GM04504 (cell line): ENCODE measurements at regions not wholly inside any gene's neighbourhood (a gene's known extent, or its start where the extent isn't known, plus 50 kb on each side); places are given as distances from the start of the nearest gene placed in this dataset.
"Not testable (repeated sequence)": the region's sequence is repeated elsewhere in the genome, so short reads cannot be mapped to it uniquely, and the experiment has no call there.

Experiments
- DNase-seq: peaks from one replicate; pipeline ENCODE4 v3.0.0-alpha.2; 2012; ENCODE audit warnings: low read depth

GRCh38 chr9:126057121-126057825 is 269.4 kb upstream of the MVB12B start:
- DNase-seq, result no peak

DNA sequence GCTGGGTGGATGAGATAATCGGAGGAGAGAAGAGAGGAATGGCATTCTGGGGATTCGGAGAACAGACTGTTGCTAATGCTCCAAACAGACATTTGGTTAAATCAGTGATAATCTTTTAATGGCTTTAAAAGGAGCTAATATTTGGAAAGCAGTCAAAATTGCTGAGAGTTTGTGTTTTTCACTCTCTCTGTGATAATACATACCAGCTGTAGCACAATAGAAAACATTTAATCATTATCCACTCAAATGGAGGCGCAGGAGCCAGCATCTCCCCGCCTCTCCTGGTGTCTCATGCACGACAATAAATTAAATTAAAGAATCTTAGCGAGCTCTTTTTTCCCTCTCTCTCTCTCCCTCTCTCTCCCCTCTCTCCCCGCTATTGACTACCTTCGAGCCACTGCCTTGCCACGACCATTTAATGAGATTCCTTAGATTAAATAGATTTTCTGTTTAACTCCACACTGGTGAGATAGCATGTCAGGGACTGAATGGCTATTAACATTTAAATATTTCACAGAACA is 268.6 kb upstream of the MVB12B start:
- no peak for DNase-seq

DNA sequence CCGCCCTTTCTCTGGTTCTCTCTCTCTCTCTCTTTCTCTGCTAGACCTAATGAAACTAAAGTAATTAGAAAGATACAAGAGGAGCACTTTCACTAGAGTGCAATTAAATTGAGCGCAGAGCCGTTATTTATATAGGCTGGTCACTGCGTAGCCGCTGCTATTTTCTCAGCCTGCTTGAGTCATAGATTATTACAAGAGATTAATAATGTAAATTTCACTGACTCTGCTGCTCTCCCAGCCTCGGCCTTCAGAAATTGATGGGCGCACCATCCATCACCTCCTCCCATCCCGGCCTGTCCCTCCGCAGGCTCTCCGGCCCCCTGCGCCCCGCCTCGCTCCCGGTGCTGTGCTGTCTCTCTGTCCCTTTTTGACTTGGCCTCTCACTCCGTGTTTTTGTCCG is 268.0 kb upstream of the MVB12B start:
- no peak for DNase-seq

- DNase-seq, result no peak
Measured at GRCh38 chr9:126061575-126061974, 265.1 kb upstream of the MVB12B start.

GRCh38 chr9:126062158-126062886 is 264.3 kb upstream of the MVB12B start:
- no peak for DNase-seq

DNA sequence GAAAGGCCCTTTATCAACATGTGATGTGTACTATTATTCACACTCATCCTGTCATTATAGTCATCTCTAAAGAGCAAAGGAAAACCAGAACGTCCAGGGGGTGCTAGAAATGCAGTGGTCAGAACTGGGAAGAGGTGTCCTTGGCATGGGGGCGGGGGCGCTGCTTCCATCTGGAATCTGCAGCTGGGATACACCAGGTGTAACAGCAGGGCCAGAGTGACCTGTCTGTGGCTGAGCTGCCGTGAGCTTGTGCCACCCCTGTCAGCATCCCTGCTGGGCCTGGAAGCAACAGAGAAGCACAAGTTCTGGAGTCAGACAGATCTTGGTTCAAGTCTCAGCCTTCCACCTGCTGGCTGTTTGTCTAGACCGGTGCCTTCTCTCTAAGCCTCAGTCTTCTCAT is 263.3 kb upstream of the MVB12B start:
- no peak for DNase-seq

DNA sequence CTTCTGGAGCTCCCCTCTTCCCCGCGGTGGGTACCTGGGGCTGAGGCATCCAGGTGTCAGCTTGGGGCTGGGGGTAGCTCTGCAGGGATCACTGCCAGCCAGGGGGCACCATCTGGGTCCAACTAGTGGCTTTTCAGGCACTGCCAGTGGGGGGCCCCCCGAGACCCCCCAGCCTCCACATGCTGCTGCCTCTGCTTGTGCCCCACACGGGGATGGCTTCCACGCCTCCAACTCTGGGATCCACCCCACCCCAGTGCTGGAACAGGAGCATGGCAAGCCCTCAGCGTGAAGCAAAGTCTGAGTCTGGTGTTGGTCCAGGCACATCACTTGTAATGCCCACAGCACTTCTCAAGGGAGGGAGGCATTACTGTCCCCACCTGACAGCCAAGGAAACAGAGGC is 260.5 kb upstream of the MVB12B start:
- no peak for DNase-seq

DNA sequence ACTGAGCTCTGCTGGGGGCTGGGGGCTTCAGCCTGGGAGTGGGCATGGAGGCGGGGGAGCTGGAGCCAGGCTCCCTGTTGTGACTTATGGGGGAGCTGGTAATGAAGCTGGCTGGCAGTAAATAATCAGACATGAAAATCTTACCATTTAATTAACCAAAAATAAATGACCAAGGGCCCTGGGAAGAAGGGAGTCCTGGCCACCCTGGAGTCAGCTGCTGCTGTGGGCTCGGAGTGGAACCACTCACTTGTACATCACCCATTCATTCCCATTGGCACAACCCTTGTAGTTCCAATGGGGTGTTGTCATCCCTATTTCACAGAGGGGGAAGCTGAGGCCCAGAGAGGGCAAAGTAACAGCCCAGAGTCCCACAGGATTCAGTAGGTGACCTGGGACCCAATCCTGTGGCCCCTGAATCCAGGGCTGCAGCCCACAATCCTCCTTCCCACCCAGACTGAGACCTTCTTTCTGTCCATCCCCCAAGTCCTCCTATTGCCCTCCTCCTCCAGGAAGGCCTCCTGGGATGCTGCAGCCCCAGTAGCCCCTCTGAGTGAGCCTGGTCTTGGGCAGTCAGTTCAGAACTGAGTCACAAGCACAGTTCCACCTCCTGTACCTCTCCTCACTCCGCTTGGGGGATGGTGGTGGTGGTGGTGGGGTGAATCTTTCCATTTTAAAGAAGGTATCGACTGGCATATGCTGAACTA is 259.4 kb upstream of the MVB12B start:
- DNase-seq, result no peak

DNA sequence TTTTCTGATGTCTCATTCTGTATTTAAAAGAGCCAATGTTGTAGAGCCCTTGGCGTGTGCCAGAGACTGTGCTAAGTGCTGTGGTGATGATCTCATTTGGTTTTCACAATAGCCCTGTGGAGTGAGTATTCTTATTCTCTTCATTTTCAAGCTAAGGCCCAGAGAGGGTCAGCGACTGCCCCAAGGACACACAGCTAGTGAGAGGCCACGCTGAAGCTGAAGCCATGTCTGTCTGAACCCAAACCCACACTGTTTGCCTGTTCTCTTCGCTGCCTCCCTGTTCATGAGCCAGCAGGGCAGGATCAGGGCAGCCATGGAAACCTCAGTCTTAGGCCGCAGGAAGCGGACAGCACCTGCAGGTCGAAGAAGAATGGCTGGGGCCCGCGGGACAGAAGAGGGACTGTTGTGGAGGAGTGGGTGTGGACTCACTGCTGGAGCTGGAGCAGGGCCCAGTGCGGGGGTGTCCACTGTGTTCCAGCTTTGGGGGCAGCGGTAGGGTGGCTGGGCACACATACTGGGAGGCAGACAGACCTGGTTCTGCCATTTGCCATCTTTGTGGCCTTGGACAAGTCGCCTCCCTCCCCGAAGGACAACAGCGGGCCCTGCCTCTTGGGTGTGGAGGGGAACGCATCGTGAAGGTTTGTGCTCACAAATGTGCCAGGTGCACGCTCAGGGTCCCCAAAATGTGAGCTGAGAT is 257.9 kb upstream of the MVB12B start:
- no peak for DNase-seq

DNA sequence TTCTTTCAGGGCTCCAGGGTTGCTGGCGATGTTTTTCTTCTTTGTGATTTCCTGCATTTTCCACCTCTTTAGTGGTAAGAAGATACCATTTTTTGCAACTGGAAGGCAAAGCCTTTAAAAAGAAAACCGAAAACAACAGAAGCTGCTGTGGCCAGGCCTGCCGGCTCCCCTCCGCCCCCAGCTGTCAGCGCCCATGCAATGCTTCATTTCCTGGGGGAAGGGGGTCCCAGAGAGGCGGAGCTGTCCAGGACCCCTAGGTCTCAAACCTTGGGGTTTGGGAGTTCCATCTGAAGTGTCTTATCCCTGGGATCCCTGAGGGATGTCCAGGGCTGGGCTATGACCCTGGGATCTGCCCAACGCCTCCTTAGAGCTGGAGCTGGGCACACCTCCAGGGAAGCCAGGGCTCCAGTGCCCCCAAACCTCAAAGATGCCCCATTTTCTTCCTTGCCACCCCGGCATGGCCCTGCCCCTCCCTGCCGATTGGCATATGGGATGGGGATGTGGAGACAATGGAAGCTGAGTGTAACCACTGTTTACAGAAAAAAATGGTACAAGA is 257.2 kb upstream of the MVB12B start:
- DNase-seq, result no peak

DNA sequence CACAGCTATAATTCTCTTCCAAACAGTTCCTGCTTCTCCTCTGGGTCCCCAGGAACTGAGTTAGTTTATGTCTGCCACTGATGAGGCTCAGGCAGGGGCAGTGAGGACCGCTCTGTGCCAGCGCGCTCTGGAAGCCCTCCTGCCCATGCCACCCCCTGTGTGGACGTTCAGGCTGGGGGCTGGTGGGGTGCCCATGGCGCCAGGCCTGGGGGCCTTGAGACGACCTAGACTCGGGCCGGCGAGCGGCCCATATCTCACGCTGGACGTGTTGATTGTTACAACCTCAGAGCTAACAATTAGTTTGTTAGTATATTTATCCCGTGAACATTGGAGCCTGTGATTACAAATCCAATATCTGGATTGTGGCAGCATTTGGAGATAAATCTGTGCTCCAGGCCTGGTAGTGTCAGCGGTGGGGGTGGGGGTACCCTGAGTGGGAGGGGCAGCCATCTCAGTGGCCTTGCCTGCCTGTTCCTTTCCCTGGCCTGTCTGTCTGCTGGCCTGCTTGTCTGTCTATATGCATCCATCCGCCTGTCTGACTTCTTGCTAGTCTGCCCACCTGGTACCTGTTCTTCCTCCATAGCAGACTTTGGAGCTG is 256.5 kb upstream of the MVB12B start:
- no peak for DNase-seq

GRCh38 chr9:126071076-126071750 is 255.4 kb upstream of the MVB12B start:
- no peak for DNase-seq

GRCh38 chr9:126077656-126078055 is 249.0 kb upstream of the MVB12B start:
- DNase-seq, result not testable (repeated sequence)

DNA sequence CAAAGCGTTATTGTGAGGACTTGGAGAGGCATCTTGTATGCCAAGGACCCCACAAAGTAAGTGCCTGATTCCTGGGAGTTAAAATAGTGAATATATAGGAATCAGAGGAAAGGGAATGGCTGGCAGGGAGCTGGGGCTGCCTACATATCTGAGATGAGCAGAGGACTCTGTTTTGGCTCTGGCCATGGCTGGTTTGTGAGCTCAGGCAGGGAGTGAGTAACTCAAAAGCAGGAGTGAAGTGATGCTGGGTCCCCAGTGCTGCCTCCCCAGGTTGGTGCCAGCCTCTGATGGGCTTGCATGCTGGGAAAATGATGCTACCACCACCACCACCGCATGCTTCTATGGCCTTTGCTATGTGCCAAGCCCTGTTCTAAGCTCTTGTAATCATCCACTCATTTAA is 246.0 kb upstream of the MVB12B start:
- DNase-seq, result no peak

DNA sequence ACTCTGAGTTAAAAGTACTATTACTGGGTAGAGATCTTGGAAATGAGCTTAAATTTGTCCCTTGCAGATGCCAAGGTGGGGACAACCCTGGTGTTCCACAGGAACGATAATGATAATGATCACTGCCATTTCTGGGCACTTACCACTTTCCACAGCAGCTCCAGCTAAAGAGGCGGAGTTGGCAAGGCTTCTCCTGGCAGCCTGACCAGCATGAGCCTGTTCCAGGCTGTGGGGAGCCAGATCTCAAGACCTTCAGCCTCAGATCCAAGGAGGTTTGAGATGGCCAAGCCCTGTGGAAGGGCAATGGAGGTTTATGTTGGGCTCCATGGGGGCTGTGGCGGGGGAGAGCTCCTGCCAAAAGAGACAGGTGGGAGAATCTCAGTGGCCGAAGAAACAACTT is 244.9 kb upstream of the MVB12B start:
- no peak for DNase-seq

GRCh38 chr9:126084008-126084407 is 242.6 kb upstream of the MVB12B start:
- DNase-seq, result no peak

GRCh38 chr9:126084696-126085095 is 241.9 kb upstream of the MVB12B start:
- DNase-seq, result no peak

DNA sequence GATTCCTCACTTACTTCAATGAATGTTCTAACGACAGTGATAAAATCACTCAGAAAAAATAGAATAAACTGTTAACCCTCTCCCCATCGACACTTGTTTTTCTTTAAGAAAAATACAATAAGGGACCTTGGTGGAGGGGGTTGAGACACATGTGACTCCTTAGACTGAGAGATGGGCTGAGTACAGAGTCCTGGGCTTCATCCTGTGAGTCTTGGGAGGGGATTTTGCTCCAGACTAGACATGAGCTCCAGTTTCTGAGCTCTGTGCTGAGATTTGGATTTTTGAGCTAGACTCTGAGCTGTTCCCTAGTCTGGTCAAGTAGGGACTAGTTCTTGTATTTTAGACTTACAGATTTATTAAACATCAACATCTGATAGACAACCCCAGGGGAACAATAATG is 241.5 kb upstream of the MVB12B start:
- no peak for DNase-seq

DNA sequence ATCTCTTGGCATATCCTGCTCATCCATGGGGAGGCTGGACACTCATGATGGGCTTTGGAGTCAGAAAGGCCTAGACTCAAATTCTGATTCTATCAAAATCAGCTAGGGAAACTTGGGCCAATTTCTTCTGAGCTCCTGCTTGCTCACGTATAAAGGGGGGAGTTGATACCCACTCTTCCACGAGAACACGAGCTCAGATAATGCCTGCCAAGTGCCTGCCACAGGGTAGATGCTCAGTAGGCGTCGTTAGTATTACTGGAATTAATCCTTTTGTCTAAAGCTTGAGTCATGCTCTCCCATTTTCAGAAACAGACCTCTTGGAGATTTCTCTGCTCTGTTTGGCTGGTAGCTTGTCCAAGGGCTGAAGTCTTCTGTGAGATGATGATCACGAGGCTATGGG is 238.3 kb upstream of the MVB12B start:
- no peak for DNase-seq

- no peak for DNase-seq
Measured at GRCh38 chr9:126089789-126090188, 236.8 kb upstream of the MVB12B start.

DNA sequence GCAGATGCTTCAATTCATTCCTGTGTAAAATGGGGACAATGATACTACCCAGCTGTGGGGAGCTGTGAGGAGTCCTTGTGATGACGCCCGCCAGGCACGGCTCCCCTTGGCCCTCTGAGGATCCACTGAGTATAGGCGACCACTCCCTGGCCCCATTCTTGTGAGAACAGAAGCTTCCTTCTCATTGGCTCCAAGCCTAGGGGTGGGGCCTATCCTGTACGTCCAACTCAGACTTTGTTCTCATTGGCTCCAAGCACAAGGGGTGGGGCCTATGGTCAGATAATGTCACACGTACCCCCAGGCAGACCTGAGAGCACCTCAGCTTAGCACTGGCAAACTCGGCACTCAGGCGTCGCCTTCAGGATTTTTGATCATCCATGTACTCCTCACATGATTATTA is 232.9 kb upstream of the MVB12B start:
- DNase-seq, result no peak
